K562 (cell line): ENCODE measurements at regions not wholly inside any gene's neighbourhood (a gene's known extent, or its start where the extent isn't known, plus 50 kb on each side); places are given as distances from the start of the nearest gene placed in this dataset.
A peak's percentile ranks its signal among the peaks of the same experiment; 100 is the strongest.

Experiments used
- ATAC-seq: fragments of 200-7000 bp; cut with Tn5 transposase; 3 replicates; pipeline ENCODE4 v1.9.1; 2020; ENCODE audit warnings: moderate library complexity
- BruUV-seq: library from RNA; stranded (reverse); fragments of 400-500 nt; replicated peaks from 2 replicates; lab custom pipeline; 2021; lab: Mats Ljungman, UMichigan
- CTCF ChIA-PET: fragments of 300-600 bp; formaldehyde crosslinking; extraction: SDS; loops from one replicate; lab custom pipeline; 2021; ENCODE audit warnings: low intra/inter-chr PET ratio; lab: Yijun Ruan, JAX
- POLR2A ChIA-PET: fragments of 300-600, 350-650 bp; sonication (Branson Sonifier 250); formaldehyde crosslinking; extraction: SDS; loops from one replicate; lab custom pipeline; 2021; ENCODE audit warnings: antibody characterized with exemption, inconsistent platforms; lab: Yijun Ruan, JAX
- DNase-seq, 4 experiments: peaks; one replicate each; pipeline versions ENCODE4 v3.0.0 to v3.0.0-alpha.2; 2011 to 2018; ENCODE audit warnings: low spot score in 3 of 4, mixed read lengths in 3 of 4; ENCODE audit errors: extremely low read depth in 1 of 4
- FAIRE-seq: peaks from 2 replicates; lab custom pipeline; 2011; peaks lifted over from hg19 to GRCh38; lab: Jason Lieb, UNC
- H2AFZ ChIP-seq: 2 replicates; pipeline ENCODE4 v1.6.0; 2011; ENCODE audit warnings: low read depth, low read length, control low read depth, inconsistent platforms
- H3K27ac ChIP-seq: fragments of 200-600 bp; 3 replicates; pipeline ENCODE4 v1.8.0; 2011; ENCODE audit warnings: low read depth, mild to moderate bottlenecking, control low read depth, inconsistent platforms, low read length, moderate library complexity, mixed read lengths; ENCODE audit errors: extremely low read depth
- H3K27me3 ChIP-seq, 2 experiments: fragments of 300-600 bp in 1 of 2; 2 replicates in 1 of 2; 3 replicates in 1 of 2; pipeline versions ENCODE4 v1.6.0 to v1.8.0; 2011; ENCODE audit warnings: inconsistent platforms in 2 of 2, low read length in 2 of 2, mild to moderate bottlenecking in 1 of 2, mixed read lengths in 1 of 2, moderate library complexity in 1 of 2; ENCODE audit not compliant: control insufficient read depth in 2 of 2, insufficient read depth in 2 of 2
- H3K36me3 ChIP-seq: fragments of 300-600 bp; 3 replicates; pipeline ENCODE4 v1.8.0; 2011; ENCODE audit warnings: mild to moderate bottlenecking, low read length, inconsistent platforms; ENCODE audit not compliant: control insufficient read depth, insufficient read depth
- H3K4me1 ChIP-seq, 2 experiments: fragments of 200-600 bp in 1 of 2; replicated peaks in 1 of 2; 2 replicates in 1 of 2; 3 replicates in 1 of 2; pipeline versions ENCODE4 v1.5.1 to v1.8.0; 2011; ENCODE audit warnings: inconsistent platforms in 2 of 2, low read length in 2 of 2, mild to moderate bottlenecking in 1 of 2, mixed read lengths in 1 of 2, moderate library complexity in 1 of 2; ENCODE audit not compliant: control insufficient read depth in 2 of 2, insufficient read depth in 2 of 2
- H3K4me2 ChIP-seq: 2 replicates; pipeline ENCODE4 v1.6.1; 2011; ENCODE audit warnings: low read length, control low read depth, inconsistent platforms, mixed read lengths; ENCODE audit not compliant: insufficient read depth
- H3K4me3 ChIP-seq: fragments of 200-600 bp; sonication (generic), shearing (Covaris generic); 2 replicates; pipeline ENCODE4 v1.5.1; 2016; ENCODE audit warnings: control low read depth, inconsistent platforms
- H3K79me2 ChIP-seq: fragments of 200-600 bp; 3 replicates; pipeline ENCODE4 v1.8.0; 2011; ENCODE audit warnings: low read length, inconsistent platforms; ENCODE audit not compliant: control insufficient read depth, insufficient read depth
- H3K9ac ChIP-seq, 2 experiments: 2 replicates each; pipeline versions ENCODE4 v1.6.0 to v1.6.1; 2011; ENCODE audit warnings: low read depth in 2 of 2, low read length in 2 of 2, control low read depth in 1 of 2, inconsistent platforms in 1 of 2, mild to moderate bottlenecking in 1 of 2, mixed read lengths in 1 of 2; ENCODE audit not compliant: insufficient read depth in 1 of 2
- H3K9me1 ChIP-seq: one replicate; pipeline ENCODE4 v1.6.0; 2011; ENCODE audit warnings: inconsistent platforms, mild to moderate bottlenecking, low read length, moderate library complexity; ENCODE audit not compliant: control insufficient read depth, insufficient read depth
- H3K9me3 ChIP-seq: replicated peaks from 2 replicates; pipeline ENCODE4 v1.5.1; 2011; ENCODE audit warnings: low read depth, low read length, inconsistent platforms; ENCODE audit not compliant: control insufficient read depth, insufficient read depth
- H4K20me1 ChIP-seq: replicated peaks from 2 replicates; pipeline ENCODE4 v1.6.1; 2011; ENCODE audit warnings: low read length, inconsistent platforms, mixed read lengths; ENCODE audit not compliant: control insufficient read depth, insufficient read depth
- ARID1B ChIP-seq: fragments of 450-650 bp; IDR thresholded peaks from 2 replicates; pipeline ENCODE4 v1.6.1; 2016; ENCODE audit warnings: antibody characterized with exemption, mild to moderate bottlenecking, inconsistent platforms
- ATF1 ChIP-seq, 2 experiments: fragments of 450-650 bp in 1 of 2; IDR thresholded peaks; 2 replicates each; pipeline ENCODE4 v1.6.1; 2016; ENCODE audit warnings: missing compliant biosample characterization in 1 of 2, missing genetic modification characterization in 1 of 2
- CREM ChIP-seq: IDR thresholded peaks from 2 replicates; pipeline ENCODE4 v1.6.1; 2014; ENCODE audit warnings: antibody characterized with exemption, low read depth
- HNRNPLL ChIP-seq: fragments of 200-400 bp; formaldehyde crosslinking; IDR thresholded peaks from 2 replicates; pipeline ENCODE4 v1.6.1; 2017; ENCODE audit warnings: low read length, low read depth, mild to moderate bottlenecking; ENCODE audit not compliant: poor library complexity, severe bottlenecking
- IRF2 ChIP-seq: sonication (generic); formaldehyde crosslinking; IDR thresholded peaks from 2 replicates; pipeline ENCODE4 v1.8.1; 2022; ENCODE audit warnings: mild to moderate bottlenecking, missing genetic modification reagents
- NR2C2 ChIP-seq, 2 experiments: fragments of 200-800 bp in 1 of 2; sonication (Bioruptor generic) in 1 of 2; sonication (generic) in 1 of 2; formaldehyde crosslinking in 1 of 2; IDR thresholded peaks; 2 replicates each; pipeline versions ENCODE4 v1.6.1 to v1.8.0; 2016 to 2022; ENCODE audit warnings: mild to moderate bottlenecking in 1 of 2, missing compliant biosample characterization in 1 of 2, missing genetic modification characterization in 1 of 2, missing genetic modification reagents in 1 of 2
- TEAD2 ChIP-seq: fragments of 450-650 bp; IDR thresholded peaks from 2 replicates; pipeline ENCODE4 v1.6.1; 2016; ENCODE audit warnings: missing genetic modification characterization, control low read depth, missing compliant biosample characterization
- WGBS: fragments of 100-300 bp; shearing (Covaris generic); methylation state at CpG from one replicate; pipeline ENCODE4 v1.1.6; 2016; ENCODE audit warnings: low coverage, mixed read lengths; ENCODE audit not compliant: insufficient coverage; ENCODE audit errors: missing lambda C conversion rate; 5-methylcytosine and 5-hydroxymethylcytosine counted together
- in situ Hi-C: fragments of 300-500 bp; cut with MboI; formaldehyde crosslinking; loops from 4 replicates; pipeline ENCODE4 v1.15.0; 2018; ENCODE audit warnings: inconsistent platforms, mixed read lengths
- intact Hi-C: fragments of 100-400 bp; cut with micrococcal nuclease; formaldehyde crosslinking; loops from 2 replicates; pipeline ENCODE4 v1.14.2; 2022
- TF ChIP-seq, protein P1 (sequence below): fragments of 250-450 bp; sonication (Bioruptor Pico); IDR thresholded peaks from 2 replicates; pipeline ENCODE4 v1.5.1; 2021; ENCODE audit warnings: mild to moderate bottlenecking
- TF ChIP-seq, protein P2 (sequence below): fragments of 450-650 bp; IDR thresholded peaks from 2 replicates; pipeline ENCODE4 v1.6.1; 2017; ENCODE audit warnings: antibody characterized with exemption, mild to moderate bottlenecking
- TF ChIP-seq, protein P3 (sequence below), 2 experiments: fragments of 450-650 bp; conservative IDR thresholded peaks; 2 replicates each; pipeline ENCODE4 v1.6.1; 2017; ENCODE audit warnings: mild to moderate bottlenecking in 2 of 2, moderate library complexity in 2 of 2
- TF ChIP-seq, protein P4 (sequence below): sonication (generic); formaldehyde crosslinking; IDR thresholded peaks from 2 replicates; pipeline ENCODE4 v1.8.1; 2023; ENCODE audit warnings: mild to moderate bottlenecking, missing genetic modification reagents, moderate library complexity

DNA sequence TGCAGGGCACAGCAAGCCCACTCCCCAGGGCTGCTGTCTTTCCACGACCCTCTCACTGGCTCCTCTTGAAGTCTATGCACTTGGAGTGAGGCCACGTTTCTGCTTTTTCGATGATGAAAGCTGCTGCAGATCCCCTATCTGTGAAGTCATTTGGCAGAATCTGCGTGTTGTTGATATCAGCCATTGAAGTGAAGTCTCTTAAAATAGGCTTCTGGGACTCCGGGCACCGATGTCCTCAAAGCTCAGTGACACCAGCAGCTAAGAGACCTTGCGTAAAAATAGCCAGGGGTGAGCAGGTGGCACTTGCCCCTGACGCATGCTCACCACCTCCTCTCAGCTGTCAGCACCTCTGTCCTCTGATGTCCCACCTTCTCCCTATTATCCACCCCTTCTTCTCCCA is 89.4 kb upstream of the FHL2 start:
- ATAC-seq (peak; percentile 54), DNase-seq (no peak), FAIRE-seq (peak; percentile 11)
- Histone ChIP-seq H3K27me3 (no peaks in the 10 kb centered on the region), H3K4me2 (peak overlapping the region; percentile 34; the same call in 1 of the 2 replicates), H3K79me2 (no peaks in the 10 kb centered on the region), H3K4me3 (no peak overlapping the region), H3K9ac (peak overlapping the region; percentile 7 to 74; a peak in 1 of 4 replicates), H3K4me1 (peaks cover 9% of the 10 kb centered on the region in 2 experiments; a peak in 4 of 5 replicates), H3K36me3 (no peaks in the 10 kb centered on the region), H4K20me1 (no peaks in the 10 kb centered on the region), H3K27ac (no peak overlapping the region), H2AFZ (peak overlapping the region; percentile 79), H3K9me1 (no peaks in the 10 kb centered on the region), H3K9me3 (no peaks in the 10 kb centered on the region)
- 9% methylated on average over 8 of the region's 8 CpGs for WGBS
- in situ Hi-C loops = no loop called here
- ChIA-PET CTCF (no interaction called here), POLR2A (interaction anchor here (0.8 to 1.4 kb wide), 2 partner anchors 11 to 19 kb away, joined by 3 to 9 read pairs; no protein-coding TSS in a partner anchor)
- BruUV-seq = no TSS peak
- intact Hi-C loops = no loop called here
- TF ChIP-seq, protein P1, sequence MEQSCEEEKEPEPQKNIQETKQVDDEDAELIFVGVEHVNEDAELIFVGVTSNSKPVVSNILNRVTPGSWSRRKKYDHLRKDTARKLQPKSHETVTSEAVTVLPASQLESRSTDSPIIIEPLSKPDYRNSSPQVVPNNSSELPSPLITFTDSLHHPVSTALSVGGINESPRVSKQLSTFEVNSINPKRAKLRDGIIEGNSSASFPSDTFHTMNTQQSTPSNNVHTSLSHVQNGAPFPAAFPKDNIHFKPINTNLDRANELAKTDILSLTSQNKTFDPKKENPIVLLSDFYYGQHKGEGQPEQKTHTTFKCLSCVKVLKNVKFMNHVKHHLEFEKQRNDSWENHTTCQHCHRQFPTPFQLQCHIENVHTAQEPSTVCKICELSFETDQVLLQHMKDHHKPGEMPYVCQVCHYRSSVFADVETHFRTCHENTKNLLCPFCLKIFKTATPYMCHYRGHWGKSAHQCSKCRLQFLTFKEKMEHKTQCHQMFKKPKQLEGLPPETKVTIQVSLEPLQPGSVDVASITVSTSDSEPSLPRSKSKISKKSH = no peak
- TF ChIP-seq, protein P2, sequence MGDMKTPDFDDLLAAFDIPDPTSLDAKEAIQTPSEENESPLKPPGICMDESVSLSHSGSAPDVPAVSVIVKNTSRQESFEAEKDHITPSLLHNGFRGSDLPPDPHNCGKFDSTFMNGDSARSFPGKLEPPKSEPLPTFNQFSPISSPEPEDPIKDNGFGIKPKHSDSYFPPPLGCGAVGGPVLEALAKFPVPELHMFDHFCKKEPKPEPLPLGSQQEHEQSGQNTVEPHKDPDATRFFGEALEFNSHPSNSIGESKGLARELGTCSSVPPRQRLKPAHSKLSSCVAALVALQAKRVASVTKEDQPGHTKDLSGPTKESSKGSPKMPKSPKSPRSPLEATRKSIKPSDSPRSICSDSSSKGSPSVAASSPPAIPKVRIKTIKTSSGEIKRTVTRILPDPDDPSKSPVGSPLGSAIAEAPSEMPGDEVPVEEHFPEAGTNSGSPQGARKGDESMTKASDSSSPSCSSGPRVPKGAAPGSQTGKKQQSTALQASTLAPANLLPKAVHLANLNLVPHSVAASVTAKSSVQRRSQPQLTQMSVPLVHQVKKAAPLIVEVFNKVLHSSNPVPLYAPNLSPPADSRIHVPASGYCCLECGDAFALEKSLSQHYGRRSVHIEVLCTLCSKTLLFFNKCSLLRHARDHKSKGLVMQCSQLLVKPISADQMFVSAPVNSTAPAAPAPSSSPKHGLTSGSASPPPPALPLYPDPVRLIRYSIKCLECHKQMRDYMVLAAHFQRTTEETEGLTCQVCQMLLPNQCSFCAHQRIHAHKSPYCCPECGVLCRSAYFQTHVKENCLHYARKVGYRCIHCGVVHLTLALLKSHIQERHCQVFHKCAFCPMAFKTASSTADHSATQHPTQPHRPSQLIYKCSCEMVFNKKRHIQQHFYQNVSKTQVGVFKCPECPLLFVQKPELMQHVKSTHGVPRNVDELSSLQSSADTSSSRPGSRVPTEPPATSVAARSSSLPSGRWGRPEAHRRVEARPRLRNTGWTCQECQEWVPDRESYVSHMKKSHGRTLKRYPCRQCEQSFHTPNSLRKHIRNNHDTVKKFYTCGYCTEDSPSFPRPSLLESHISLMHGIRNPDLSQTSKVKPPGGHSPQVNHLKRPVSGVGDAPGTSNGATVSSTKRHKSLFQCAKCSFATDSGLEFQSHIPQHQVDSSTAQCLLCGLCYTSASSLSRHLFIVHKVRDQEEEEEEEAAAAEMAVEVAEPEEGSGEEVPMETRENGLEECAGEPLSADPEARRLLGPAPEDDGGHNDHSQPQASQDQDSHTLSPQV = 0 out of 2 replicates have a peak, but pooled peaks have one; percentile 3
- TF ChIP-seq CREM = peak; percentile 79
- TF ChIP-seq HNRNPLL = no peak
- no peak for TF ChIP-seq NR2C2 (CRISPR knock-in tag; IDR thresholded peaks at IDR 0.05)
- peak; percentile 10; the same call in 1 of the 2 replicates for TF ChIP-seq NR2C2 (tag; IDR thresholded peaks at IDR 0.05)
- TF ChIP-seq, protein P3, sequence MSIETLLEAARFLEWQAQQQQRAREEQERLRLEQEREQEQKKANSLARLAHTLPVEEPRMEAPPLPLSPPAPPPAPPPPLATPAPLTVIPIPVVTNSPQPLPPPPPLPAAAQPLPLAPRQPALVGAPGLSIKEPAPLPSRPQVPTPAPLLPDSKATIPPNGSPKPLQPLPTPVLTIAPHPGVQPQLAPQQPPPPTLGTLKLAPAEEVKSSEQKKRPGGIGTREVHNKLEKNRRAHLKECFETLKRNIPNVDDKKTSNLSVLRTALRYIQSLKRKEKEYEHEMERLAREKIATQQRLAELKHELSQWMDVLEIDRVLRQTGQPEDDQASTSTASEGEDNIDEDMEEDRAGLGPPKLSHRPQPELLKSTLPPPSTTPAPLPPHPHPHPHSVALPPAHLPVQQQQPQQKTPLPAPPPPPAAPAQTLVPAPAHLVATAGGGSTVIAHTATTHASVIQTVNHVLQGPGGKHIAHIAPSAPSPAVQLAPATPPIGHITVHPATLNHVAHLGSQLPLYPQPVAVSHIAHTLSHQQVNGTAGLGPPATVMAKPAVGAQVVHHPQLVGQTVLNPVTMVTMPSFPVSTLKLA (conservative IDR thresholded peaks at IDR 0.05) = no peak
- TF ChIP-seq IRF2 (CRISPR knock-in tag) = no peak
- no peak for TF ChIP-seq TEAD2
- peak; percentile 43; the same call in 1 of the 2 replicates for TF ChIP-seq ARID1B
- TF ChIP-seq, protein P4, sequence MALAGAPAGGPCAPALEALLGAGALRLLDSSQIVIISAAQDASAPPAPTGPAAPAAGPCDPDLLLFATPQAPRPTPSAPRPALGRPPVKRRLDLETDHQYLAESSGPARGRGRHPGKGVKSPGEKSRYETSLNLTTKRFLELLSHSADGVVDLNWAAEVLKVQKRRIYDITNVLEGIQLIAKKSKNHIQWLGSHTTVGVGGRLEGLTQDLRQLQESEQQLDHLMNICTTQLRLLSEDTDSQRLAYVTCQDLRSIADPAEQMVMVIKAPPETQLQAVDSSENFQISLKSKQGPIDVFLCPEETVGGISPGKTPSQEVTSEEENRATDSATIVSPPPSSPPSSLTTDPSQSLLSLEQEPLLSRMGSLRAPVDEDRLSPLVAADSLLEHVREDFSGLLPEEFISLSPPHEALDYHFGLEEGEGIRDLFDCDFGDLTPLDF = no peak
- no peak for TF ChIP-seq ATF1 (CRISPR knock-in tag; IDR thresholded peaks at IDR 0.05)
- peak; percentile 55; the same call in 1 of the 2 replicates for TF ChIP-seq ATF1 (tag; IDR thresholded peaks at IDR 0.05)
